HG03432 (cell line): ENCODE measurements at regions not wholly inside any gene's neighbourhood (a gene's known extent, or its start where the extent isn't known, plus 50 kb on each side); places are given as distances from the start of the nearest gene placed in this dataset.
A peak's percentile ranks its signal among the peaks of the same experiment; 100 is the strongest.

Experiments used
- ATAC-seq: cut with Tn5 transposase; IDR thresholded peaks from one replicate; pipeline ENCODE4 v1.9.1; 2021; ENCODE audit warnings: mild to moderate bottlenecking, moderate library complexity; ENCODE audit not compliant: unreplicated experiment

DNA sequence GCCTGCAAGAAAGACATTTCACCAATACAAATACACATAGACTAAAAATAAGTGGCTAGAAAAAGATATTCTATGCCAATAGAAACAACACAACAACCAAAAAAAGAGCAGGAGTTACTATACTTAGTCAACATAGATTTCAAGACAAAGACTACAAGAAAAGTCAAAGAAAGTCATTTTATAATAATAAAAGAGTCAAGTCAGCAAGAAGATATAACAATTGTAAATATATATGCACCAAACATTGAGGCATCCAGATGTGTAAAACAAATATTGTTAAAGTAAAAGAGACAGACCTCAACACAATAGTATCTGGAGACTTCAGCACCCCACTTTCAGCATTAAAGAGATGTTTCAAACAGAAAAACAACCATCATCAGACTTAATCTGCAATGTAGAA, 104.6 kb downstream of the AMY1C start:
- ATAC-seq = no peak

DNA sequence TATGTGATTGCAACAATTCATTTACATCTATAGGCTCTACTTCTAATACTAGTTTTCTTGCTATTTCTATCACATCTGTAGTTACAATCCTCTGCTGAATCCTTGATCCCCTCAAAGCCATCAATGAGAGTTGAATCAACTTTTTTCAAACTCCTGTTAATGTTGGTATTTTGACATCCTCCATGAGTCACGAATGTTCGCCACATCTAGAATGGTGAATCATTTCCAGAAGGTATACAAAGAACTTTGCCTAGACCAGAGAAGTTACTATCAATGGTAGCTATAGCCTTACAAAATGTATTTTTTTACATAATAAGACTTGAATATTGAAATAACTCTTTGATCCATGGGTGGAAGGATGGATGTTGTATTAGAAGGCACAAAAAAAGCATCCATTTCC, 110.0 kb downstream of the AMY1C start:
- no peak for ATAC-seq

DNA sequence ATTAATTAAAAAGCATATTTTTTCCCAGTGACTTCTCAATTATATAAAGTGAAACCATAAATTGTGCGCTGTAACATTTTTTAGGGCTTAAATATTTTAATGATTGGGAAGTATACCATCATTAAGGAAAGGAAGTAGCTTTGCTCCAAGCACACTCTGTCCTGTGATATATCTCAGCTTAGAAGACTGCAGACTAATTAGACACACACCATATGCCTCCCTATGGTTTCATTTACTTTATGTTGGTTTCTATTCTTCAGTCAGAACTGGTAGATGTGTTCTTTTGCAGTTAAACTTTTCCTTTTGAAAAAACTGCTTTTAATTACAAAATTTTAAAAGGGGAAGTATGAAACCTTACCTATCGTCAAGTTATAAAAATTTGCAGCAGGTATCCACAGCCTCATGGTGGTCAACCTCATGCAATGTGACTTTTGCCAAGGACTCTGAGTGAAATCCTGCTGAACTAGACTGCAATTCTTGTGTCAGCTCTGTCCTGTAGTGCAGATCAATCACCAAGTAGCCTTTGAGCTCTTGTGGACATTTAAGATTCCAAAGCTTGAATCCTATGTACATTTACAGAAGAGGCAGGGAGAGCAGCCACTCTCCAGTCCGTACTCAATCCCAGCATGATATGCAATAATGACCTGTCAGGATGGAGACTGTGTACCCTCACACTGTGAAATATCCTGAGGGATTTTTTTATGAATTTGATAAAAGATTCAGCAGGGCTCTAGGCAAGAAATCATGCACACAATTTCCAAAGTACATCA, 149.1 kb downstream of the AMY1C start:
- no peak for ATAC-seq

DNA sequence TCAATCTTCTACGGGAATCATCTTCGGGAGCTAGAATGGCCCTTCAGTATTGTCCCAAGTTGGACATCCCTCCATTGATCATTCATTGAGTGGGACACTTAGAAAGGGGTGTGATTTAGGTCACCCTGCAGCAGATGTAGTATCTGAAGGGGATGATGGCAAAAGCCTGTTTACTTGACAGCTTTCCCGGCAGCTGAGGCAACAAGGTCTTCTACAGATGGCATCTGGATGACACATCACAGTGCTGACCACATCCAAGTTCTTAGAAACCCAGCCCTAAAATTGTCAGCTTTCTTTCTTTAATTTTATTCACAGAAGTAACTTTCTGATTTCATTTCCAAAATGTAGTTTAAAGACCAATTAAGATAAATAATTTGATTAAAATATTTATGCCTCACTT, 150.3 kb downstream of the AMY1C start:
- no peak for ATAC-seq

DNA sequence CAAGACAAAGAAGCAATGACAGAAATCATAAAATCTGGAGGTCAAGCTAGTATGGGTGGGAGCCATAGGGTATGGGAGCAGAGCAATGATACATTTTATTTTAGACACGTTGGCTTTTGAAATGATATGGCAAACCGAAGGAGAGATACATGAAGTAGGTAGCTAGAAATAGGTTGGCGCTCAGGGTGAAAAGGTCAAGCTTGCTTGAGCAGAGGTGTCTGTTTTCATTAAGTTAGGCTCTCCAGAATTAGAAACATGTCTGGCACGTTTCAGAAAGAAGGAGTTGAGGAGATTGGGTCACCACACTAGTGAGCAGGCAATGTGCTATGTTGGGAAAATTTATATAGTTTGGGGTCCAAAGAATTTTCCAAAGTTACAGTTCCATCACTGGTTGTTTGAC, 151.4 kb downstream of the AMY1C start:
- ATAC-seq = no peak

DNA sequence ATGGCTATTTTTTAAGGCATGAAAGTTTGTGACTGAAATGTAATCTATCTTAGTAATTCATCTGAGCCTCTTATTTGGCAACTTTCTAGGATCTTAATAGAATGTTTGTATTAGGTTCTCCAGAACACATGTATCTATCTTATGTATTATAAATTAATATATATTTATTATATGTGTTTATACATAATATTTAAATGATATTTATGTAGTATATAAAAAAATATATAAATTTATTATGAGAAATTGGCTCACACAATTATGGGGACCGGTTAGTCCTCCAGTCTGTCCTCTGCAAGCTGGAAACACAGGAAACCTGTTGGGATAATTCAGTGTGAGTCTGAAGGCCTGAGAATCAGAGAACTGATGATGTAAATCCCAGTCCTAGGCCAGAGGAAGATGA, 155.7 kb downstream of the AMY1C start:
- ATAC-seq = no peak

DNA sequence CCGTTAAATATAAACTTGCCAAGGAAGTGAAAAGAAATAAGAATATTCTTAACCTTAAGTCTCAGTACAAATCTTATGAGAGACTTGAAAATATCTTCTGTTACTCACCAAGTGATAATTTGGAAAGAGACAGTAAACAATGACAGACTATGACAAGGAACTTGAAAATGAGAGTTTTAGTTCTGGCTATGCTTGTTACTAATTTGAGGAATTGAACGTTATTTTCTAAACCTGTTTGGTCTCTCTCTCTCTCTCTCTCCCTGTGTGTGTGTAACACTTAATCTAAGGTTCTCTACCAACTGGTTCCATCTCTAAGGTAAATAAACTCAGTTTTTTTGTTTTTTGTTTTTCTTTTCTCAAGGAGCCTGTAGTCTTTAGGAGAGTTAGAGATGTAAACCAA, 161.8 kb downstream of the AMY1C start:
- ATAC-seq = no peak

DNA sequence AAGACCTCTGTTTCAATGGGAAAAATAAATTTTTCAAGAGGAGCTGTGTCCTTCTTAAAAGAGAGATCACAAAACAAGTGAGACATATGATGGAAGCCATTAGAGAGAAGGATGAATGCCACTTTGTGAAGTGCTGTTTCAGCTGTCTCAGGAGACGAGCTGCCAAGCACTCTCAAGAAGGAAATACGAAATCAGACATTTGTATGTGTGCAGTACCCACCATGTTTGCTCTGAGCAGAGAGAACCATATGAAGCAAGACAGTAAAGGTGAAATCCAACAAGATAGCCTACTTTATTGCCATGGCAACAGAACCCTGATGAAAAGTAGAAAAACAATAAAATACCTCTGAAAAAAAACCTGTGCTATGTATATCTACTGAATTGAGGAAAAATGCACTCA, 168.1 kb downstream of the AMY1C start:
- no peak for ATAC-seq

DNA sequence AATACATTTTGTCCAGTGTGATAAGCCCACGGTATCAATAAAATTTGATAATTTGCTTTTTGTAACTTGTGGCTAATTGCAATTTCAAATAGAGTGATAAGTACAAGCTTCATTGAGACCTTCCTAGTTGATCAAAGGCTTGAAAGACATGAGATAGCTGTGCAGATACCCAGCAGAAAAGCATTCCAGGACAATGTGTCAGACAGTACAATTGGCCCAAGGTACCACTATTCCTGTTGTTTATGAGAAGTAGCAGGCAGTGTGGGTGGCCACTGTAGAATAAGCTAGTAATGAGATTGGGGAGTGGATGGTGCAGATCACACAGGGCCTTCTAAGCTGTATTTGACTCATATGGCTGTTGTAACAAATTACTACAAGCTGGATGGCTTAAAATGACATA, 182.2 kb downstream of the AMY1C start:
- ATAC-seq = no peak

DNA sequence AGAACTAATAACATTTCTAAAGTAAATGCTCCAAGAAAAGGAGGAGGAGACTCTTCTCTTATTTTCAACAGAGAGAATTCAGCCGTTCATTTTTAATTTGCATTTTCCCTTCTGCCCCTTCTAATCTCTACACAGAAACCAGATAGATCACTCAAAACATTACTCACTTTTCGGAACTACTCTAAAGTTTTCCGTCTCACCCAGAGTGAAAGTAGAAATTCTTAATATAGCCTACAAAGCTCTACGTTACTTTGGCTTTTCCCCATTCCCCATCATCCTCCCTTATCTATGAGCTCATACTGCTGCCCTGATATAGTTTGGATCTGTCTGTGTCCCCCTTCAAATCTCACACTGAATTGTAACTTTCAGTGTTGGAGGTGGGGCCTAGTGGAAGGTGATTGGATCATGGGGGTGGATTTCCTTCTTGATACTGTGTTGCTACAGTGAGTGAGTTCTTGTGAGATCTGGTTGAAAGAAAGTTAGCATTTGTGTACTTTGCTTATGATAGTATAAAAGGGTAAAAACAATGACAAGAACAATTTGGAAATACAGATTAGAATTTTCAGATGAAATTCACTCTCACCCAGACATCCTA, 188.2 kb downstream of the AMY1C start:
- ATAC-seq = peak; percentile 83

DNA sequence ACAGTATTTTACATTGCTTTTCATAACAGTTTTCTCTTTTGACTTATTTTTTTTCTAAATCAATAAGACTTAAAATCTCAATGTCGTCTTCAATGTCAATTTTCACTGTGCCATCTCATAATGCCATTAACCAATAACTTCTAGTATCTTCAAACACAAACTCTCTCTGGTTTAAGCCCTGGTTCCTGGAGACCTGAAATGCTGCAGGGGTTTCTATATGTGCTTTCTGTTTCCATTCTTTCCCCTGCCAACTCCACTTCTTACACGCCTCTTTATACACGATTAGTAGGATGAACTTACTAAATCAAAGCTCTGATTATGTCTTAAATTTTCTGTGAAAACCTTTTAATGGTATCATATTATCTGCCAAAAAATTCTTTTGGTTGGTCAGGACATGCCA, 191.4 kb downstream of the AMY1C start:
- ATAC-seq = peak; percentile 61

DNA sequence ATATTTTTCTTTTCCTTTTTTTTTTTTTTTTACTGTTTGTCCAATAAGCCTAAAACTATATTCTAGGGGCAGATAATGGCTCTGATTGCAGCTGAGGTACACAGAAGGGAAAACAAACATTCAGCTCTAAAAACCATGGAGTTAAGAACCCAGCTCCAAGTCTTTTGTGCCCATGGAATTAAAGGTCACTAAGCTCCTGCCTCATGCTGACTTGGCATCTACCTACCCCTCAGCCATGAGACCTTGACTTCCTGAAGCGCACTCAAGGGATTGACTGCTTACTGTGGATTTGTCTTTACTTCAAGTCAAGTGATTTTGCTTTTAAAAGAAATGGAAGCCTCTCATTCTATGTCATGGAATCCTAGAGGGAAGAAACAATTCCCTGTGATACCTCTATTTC, 192.3 kb downstream of the AMY1C start:
- ATAC-seq = no peak

DNA sequence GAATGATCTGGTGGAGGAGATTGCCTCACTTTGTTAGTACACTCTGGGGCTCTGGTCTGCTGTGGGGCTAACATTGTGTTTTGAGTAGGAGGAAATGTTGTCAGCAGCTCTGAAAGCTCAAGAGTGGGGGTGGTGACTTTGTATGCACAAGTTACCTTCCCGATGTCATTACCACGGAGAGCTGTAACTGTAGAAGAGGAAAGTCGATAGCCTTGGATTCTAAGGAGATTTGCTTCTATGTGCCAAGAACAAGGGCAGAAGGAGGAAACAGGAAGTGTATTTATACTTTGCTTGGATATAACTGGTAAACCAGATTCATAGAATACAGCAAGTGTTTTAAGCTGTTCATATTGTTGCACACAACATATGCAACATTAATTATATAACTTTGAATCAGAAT, 196.1 kb downstream of the AMY1C start:
- ATAC-seq = no peak

DNA sequence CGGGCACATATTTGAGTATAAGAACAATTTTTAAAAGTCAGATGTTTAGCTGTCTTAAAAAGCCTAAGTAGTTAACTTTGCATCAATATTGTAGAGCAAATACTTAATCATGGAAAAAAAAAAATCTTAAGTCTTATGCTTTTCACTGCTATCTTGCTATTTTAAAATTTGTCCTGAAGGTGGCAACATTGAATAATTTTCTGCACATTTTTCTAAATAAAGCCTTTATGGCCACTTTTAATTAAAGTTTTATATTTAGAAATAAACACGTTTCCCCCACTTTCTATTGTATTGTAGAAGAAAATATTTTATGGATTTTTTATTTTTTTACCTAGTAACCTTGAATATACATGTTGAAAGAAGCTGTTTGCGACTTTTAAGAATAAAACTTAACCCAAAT, 198.8 kb downstream of the AMY1C start:
- ATAC-seq = no peak

DNA sequence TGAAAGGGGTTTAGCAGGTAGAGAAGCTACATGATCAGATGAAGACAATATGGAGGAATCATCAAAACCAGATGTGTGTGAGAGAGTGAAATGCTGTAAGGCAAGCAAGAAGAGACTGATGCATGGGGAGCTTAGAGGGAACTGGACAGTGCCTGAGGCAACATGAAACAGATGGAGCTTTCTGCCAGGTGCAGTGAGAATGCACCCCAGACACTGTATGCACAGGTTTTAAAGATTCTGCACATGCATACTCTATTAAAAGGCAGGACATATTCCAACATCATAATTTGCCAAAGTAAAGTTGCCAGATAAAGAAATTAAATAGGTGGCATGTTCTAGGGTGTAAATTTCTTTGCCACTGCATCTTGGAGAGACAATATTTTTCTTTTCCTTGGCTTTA, 200.1 kb downstream of the AMY1C start:
- no peak for ATAC-seq

DNA sequence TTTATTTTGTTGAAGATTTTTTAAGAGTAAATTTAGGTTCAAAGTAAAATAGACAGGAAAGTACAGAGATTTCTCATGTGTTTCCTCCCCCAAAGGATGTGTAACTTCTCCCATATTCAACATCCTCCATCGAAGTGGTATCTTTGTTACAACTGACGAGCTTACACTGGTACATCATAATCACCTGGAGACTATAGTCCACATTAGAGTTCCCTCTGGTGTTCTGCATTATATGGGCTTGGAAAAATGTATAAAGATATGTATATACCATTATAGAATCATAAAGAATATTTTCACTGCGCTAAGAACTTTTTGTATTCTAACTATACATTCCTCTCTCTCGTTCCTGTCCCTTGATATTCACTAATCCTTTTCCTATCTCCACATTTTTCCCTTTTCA, 203.7 kb downstream of the AMY1C start:
- no peak for ATAC-seq

DNA sequence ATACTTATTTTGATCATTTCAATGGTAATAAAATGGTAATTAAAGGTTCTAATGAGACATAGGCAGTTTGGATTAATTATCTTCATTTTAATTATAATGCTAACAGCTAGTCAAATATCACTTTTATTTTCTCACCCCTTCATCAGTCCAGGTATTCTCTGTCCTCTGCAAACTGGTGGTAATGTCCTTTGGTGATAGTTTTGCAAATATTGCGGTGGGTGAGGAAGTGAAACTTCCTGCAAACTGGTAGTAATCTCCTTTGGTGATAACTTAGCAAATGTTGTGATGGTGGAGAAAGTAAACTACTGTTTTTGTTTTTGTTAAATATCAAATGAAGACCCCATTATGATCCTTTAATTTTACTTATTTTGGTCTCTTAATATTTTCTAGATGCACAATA, 209.0 kb downstream of the AMY1C start:
- peak; percentile 72 for ATAC-seq

DNA sequence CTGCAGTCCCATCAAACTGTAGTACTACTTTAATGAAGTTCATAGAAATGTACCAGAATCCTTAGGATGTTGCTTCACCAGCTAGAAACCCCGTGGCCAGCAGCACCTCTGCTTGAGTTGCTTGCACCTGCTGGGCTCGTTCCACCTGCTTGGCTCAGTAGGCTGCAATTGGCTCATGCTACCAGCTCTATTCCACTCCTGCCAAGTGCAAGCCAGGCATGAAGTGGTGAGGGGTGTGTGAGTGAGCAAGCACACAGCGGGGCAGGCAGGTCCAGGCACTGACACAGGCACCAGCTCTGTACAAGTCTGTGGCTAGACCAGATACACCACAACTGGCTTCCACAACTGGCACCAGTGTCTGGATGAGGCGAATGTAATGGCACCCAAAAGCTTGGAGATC, 209.9 kb downstream of the AMY1C start:
- ATAC-seq = no peak

DNA sequence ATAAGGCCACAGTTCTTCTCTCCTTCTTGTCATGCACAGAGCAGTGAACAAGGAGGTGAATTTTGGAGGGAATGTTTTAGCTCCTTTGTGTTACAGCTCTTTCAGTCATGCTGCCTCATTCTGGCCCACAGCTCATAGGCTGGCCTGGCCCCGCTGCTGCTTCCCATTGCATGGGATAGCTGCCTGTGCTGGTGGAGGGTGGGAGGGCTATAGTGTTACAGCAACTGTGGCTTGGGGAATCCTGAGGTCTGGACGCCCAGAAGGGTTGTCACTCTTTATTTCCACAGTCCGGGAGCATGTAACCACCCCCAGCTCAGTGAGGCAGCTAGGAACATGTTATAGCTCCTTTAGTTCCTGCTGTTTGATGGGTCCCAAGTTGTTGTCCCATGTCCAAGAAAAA, 210.3 kb downstream of the AMY1C start:
- no peak for ATAC-seq

DNA sequence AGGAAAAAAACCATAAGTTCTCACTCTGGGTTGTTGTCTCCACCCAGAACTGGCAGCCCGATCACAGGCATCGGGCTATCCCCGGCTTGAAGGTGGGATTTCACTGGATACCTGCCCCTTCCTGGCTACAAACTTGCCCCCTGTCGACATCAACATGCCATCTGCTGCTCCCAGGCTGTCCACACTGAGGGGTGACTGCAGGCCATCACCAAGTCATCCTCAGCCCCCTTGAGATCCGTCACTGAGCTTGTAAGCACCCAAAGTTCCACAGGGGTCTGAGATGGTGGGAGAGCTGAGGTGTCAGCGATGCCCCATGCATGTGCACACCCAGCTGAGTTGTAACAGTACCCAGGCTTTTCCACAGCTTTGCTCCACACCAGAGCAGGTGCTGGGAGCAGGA, 211.0 kb downstream of the AMY1C start:
- no peak for ATAC-seq

DNA sequence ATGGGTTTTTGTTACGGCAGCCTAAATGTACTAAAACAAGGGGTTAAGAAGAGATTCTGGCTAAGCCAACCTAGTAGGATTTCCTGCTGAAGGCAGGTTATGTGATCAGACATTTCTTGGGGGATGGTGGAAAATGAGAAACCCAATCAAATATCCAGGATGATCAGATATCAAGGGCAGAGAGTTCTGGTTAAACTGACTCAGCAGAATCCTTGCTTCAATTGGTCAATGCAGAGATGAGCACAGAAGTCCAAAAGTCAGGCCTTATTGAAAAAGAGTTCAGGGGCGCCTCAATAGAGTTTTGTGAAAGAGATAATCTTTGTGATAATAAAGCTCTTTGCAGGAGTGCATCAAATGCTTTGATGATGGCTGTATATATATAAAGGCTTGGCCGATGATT, 237.1 kb downstream of the AMY1C start:
- ATAC-seq = no peak

DNA sequence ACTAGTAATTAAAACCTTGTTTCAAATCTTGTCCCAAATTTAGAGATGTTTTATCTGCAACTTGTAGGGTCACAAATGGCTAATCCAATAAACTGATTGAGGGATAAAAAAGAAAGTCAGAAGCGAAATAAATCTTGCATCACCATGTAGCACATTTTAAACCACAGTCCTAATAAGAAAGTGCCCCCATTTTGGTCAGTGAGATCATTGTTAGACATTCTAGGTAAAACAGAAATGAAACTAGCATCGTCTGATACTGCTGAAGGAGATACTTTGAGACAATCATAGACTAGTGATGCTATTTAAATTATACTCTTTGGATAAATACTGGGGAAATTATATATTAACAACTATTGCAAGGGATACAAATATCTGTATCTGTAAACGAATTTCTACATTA, 247.9 kb downstream of the AMY1C start:
- no peak for ATAC-seq
